ENCODE measurements at regions not wholly inside any gene's neighbourhood (a gene's known extent, or its start where the extent isn't known, plus 50 kb on each side); places are given as distances from the start of the nearest gene placed in this dataset.

DNA sequence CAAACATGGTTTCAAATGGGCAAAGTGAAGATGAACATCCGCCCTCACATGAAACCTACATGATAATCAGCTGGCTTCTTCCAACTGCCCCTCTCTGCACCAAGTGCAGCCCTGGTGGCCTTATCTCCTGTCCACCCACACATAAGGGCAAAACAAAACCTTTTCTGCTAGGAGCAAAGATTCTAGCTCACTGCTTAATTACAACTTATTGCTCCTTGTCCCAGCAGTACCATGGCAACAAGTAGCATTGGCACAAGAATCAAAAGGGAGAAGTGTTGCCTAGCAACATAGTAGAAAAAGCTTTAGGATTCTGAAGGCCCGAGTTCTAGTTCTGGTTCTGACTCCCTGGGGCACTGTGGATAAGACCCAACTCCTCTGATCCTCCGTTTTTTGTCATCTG is 68.7 kb upstream of the BMAL1 start:
- Histone ChIP-seq H3K79me2 (ENCODE audit: low read depth) (no peaks in the 10 kb centered on the region), H3F3A (ENCODE audit: low read depth) (peaks cover 9% of the 10 kb centered on the region), H3K27ac (no peak overlapping the region), H3K27me3 (no peaks in the 10 kb centered on the region), H2AFZ (replicated peaks) (no peak overlapping the region), H3K4me2 (no peak overlapping the region), H3K4me1 (peaks cover 15% of the 10 kb centered on the region), H3K36me3 (no peaks in the 10 kb centered on the region), H3K4me3 (no peak overlapping the region), H4K20me1 (ENCODE audit: low read depth) (no peaks in the 10 kb centered on the region), H3K9me3 (ENCODE audit: low read depth) (no peaks in the 10 kb centered on the region), H3K9ac (no peak overlapping the region)
- no peaks in the 10 kb centered on the region for H3K36me3 Mint-ChIP-seq
- H3K9me3 Mint-ChIP-seq = no peaks in the 10 kb centered on the region
- DNase-seq (ENCODE audit: low spot score) = no peak
- no peak overlapping the region for H3K4me3 Mint-ChIP-seq
- H3K27me3 Mint-ChIP-seq (ENCODE audit: insufficient read depth, low read depth) = no peaks in the 10 kb centered on the region
- H3K27ac Mint-ChIP-seq = no peak overlapping the region
- no peak for TF ChIP-seq EZH2phosphoT487 (IDR thresholded peaks at IDR 0.05)
- TF ChIP-seq, protein P1, sequence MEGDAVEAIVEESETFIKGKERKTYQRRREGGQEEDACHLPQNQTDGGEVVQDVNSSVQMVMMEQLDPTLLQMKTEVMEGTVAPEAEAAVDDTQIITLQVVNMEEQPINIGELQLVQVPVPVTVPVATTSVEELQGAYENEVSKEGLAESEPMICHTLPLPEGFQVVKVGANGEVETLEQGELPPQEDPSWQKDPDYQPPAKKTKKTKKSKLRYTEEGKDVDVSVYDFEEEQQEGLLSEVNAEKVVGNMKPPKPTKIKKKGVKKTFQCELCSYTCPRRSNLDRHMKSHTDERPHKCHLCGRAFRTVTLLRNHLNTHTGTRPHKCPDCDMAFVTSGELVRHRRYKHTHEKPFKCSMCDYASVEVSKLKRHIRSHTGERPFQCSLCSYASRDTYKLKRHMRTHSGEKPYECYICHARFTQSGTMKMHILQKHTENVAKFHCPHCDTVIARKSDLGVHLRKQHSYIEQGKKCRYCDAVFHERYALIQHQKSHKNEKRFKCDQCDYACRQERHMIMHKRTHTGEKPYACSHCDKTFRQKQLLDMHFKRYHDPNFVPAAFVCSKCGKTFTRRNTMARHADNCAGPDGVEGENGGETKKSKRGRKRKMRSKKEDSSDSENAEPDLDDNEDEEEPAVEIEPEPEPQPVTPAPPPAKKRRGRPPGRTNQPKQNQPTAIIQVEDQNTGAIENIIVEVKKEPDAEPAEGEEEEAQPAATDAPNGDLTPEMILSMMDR (IDR thresholded peaks at IDR 0.05) = no peak
- TF ChIP-seq EZH2 (IDR thresholded peaks at IDR 0.05) = no peak
- peaks cover 57% of the 10 kb centered on the region for H3K4me1 Mint-ChIP-seq

DNA sequence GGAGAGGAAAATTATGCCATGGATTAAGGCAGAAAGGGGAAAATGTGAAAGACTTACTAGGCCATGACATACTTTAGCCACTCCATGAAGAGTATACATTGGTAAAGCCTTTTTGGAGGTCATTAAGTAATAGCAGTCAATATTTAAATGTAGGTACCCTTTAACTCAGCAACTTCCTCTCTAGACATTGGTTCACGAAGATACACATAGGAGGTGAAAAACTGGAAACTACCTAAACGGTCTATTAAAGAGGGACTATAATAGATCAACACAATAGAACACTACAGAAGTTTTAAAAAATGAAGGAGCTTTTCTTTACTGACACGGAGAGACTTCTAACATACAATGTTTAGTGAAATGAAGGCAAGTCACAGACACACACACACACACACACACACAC is 68.2 kb upstream of the BMAL1 start:
- Histone ChIP-seq H4K20me1 (ENCODE audit: low read depth) (no peaks in the 10 kb centered on the region), H3K4me1 (peaks cover 15% of the 10 kb centered on the region), H3F3A (ENCODE audit: low read depth) (peaks cover 9% of the 10 kb centered on the region), H2AFZ (replicated peaks) (no peak overlapping the region), H3K4me3 (no peak overlapping the region), H3K4me2 (no peak overlapping the region), H3K27ac (no peak overlapping the region), H3K27me3 (no peaks in the 10 kb centered on the region), H3K36me3 (no peaks in the 10 kb centered on the region), H3K79me2 (ENCODE audit: low read depth) (no peaks in the 10 kb centered on the region), H3K9me3 (ENCODE audit: low read depth) (no peaks in the 10 kb centered on the region), H3K9ac (no peak overlapping the region)
- Mint-ChIP-seq H3K36me3 (no peaks in the 10 kb centered on the region), H3K27me3 (ENCODE audit: insufficient read depth, low read depth) (no peaks in the 10 kb centered on the region), H3K4me3 (no peak overlapping the region), H3K9me3 (no peaks in the 10 kb centered on the region), H3K4me1 (peaks cover 59% of the 10 kb centered on the region), H3K27ac (peak overlapping the region; percentile 20)
- no peak for TF ChIP-seq EZH2 (IDR thresholded peaks at IDR 0.05)
- no peak for TF ChIP-seq EZH2phosphoT487 (IDR thresholded peaks at IDR 0.05)
- TF ChIP-seq, protein P1 (IDR thresholded peaks at IDR 0.05) = no peak
- DNase-seq (ENCODE audit: low spot score) = no peak

DNA sequence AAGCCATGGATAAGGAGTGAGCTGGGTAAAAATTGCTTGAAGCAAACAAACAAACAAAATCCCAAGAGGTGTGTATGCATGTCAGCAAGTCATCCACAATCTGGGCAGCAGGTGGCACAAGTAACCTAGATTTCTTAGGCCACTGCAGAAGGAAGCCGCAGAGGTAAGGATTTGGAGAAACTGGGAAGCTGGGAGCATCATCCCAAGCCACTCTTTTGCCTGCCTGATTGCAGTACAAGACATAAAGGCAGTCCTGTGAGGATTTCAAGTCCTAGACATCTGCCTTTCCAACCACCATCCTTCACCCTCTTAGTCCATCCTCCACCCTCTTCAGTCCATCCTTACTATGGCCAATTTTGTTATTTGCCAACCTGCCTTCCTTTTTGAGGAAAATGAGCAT is 67.2 kb upstream of the BMAL1 start:
- Histone ChIP-seq H3K4me3 (no peak overlapping the region), H3K4me1 (peaks cover 12% of the 10 kb centered on the region), H3K36me3 (no peaks in the 10 kb centered on the region), H3K9ac (no peak overlapping the region), H3K27me3 (no peaks in the 10 kb centered on the region), H3K79me2 (ENCODE audit: low read depth) (no peaks in the 10 kb centered on the region), H3K4me2 (no peak overlapping the region), H4K20me1 (ENCODE audit: low read depth) (no peaks in the 10 kb centered on the region), H3F3A (ENCODE audit: low read depth) (peaks cover 8% of the 10 kb centered on the region), H2AFZ (replicated peaks) (peak overlapping the region; percentile 61), H3K27ac (no peak overlapping the region), H3K9me3 (ENCODE audit: low read depth) (no peaks in the 10 kb centered on the region)
- Mint-ChIP-seq H3K36me3 (no peaks in the 10 kb centered on the region), H3K9me3 (no peaks in the 10 kb centered on the region), H3K4me3 (no peak overlapping the region), H3K4me1 (peaks cover 54% of the 10 kb centered on the region), H3K27ac (no peak overlapping the region), H3K27me3 (ENCODE audit: insufficient read depth, low read depth) (no peaks in the 10 kb centered on the region)
- TF ChIP-seq EZH2 (IDR thresholded peaks at IDR 0.05) (no peak), EZH2phosphoT487 (IDR thresholded peaks at IDR 0.05) (no peak)
- TF ChIP-seq, protein P1 (IDR thresholded peaks at IDR 0.05) = peak; percentile 80
- DNase-seq (ENCODE audit: low spot score) = peak; percentile 88
